Adrenal gland (tissue), 5 donors: ENCODE measurements at regions not wholly inside any gene's neighbourhood (a gene's known extent, or its start where the extent isn't known, plus 50 kb on each side); places are given as distances from the start of the nearest gene placed in this dataset.

Source experiments
- POLR2A ChIP-seq, 2 donors: fragments of 450-650 bp; IDR thresholded peaks; one replicate each; pipeline ENCODE4 v1.6.1; 2017; ENCODE audit warnings: antibody characterized with exemption in 2 of 2, mild to moderate bottlenecking in 2 of 2, moderate library complexity in 1 of 2
- TF ChIP-seq, protein P1 (sequence below), 6 experiments: fragments of 450-650 bp in 4 of 6; fragments of 200-600 bp in 2 of 6; sonication (generic) in 1 of 6; IDR thresholded peaks; 1 replicate in 5 of 6; 2 replicates in 1 of 6; pipeline versions ENCODE4 v1.5.1 to v1.8.0; 2016 to 2021; ENCODE audit warnings: antibody characterized with exemption in 6 of 6, mild to moderate bottlenecking in 2 of 6, moderate library complexity in 1 of 6
- donor health status: DM: no; HTN: no; CAD: no.

GRCh38 chr4:42262701-42263490, 110.4 kb upstream of the BEND4 start:
- TF ChIP-seq, protein P1, sequence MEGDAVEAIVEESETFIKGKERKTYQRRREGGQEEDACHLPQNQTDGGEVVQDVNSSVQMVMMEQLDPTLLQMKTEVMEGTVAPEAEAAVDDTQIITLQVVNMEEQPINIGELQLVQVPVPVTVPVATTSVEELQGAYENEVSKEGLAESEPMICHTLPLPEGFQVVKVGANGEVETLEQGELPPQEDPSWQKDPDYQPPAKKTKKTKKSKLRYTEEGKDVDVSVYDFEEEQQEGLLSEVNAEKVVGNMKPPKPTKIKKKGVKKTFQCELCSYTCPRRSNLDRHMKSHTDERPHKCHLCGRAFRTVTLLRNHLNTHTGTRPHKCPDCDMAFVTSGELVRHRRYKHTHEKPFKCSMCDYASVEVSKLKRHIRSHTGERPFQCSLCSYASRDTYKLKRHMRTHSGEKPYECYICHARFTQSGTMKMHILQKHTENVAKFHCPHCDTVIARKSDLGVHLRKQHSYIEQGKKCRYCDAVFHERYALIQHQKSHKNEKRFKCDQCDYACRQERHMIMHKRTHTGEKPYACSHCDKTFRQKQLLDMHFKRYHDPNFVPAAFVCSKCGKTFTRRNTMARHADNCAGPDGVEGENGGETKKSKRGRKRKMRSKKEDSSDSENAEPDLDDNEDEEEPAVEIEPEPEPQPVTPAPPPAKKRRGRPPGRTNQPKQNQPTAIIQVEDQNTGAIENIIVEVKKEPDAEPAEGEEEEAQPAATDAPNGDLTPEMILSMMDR (IDR thresholded peaks at IDR 0.05), result no peak
- TF ChIP-seq POLR2A (IDR thresholded peaks at IDR 0.05), result no peak
